ENCODE measurements at regions not wholly inside any gene's neighbourhood (a gene's known extent, or its start where the extent isn't known, plus 50 kb on each side); places are given as distances from the start of the nearest gene placed in this dataset.

DNA sequence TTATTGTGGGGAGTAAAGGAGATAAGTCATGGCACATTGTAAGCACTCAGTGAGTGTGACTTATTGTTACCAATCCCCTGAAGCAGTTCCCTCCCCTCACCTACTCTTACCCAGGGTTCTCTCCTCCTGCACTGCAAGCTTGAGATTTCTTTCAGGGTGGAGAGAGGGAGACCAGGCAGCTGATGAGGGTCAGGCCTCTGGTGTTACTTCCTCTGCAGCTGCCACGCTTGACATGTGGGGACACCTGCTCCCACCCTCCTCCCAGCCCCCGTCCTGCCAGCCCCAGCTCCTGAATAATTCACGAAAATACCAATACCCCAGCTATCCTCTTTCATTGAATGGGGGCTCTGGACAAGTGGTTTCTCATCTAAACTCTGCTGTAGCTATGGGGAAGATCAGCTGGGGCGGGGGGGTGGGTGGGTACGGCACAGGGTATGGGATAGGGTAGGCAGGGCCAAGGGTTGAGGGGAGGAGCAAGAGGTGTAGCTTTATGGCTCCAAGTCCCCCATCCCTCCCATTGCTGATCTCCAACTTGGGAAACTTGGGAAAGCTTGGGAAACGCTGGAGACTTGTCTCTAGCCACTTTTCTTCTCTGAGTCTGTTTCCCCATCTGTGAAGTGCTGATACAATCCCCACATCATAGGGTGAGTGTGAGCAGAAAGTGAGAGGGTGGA lies 148.5 kb upstream of the PJA1 start:
- in situ Hi-C loops (cut with HindIII; ENCODE audit: extremely low pct_ligation_motif_present, low pct_unique_long_range_greater_than_20kb), result no loop called here
- Histone ChIP-seq H3K9ac (ENCODE audit: insufficient read depth, low read depth, low read length) (no peak overlapping the region), H3K4me3 (replicated peaks in 1 of 3; ENCODE audit: insufficient read depth in 1 of 3, low read depth in 2 of 3, low read length in 3 of 3) (no peak overlapping the region), H3K4me1 (ENCODE audit: insufficient read depth, low read length) (peaks cover 30% of the 10 kb centered on the region), H3K4me2 (ENCODE audit: low read depth, low read length) (no peak overlapping the region), H3K79me2 (ENCODE audit: insufficient read depth, low read length) (no peaks in the 10 kb centered on the region), H3K27me3 (ENCODE audit: control insufficient read depth in 1 of 2, insufficient read depth in 2 of 2, low read length in 2 of 2) (no peaks in the 10 kb centered on the region; a peak in 1 of 5 replicates), H4K20me1 (ENCODE audit: insufficient read depth, low read length) (no peaks in the 10 kb centered on the region), H2AFZ (ENCODE audit: low read length) (no peak overlapping the region), H3K9me3 (ENCODE audit: low read length) (no peaks in the 10 kb centered on the region), H3K27ac (ENCODE audit: extremely low read length, insufficient read depth, low read length) (no peak overlapping the region), H3K36me3 (replicated peaks in 1 of 2; ENCODE audit: control insufficient read depth in 1 of 2, insufficient read depth in 2 of 2, low read length in 2 of 2) (no peaks in the 10 kb centered on the region)
- POLR2A ChIA-PET, result no interaction called here
- no TSS peak for BruUV-seq (replicated peaks)
- TF ChIP-seq, protein P1, sequence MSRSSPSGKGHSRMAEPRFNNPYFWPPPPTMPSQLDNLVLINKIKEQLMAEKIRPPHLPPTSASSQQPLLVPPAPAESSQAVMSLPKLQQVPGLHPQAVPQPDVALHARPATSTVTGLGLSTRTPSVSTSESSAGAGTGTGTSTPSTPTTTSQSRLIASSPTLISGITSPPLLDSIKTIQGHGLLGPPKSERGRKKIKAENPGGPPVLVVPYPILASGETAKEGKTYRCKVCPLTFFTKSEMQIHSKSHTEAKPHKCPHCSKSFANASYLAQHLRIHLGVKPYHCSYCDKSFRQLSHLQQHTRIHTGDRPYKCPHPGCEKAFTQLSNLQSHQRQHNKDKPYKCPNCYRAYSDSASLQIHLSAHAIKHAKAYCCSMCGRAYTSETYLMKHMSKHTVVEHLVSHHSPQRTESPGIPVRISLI (CRISPR knock-in tag; IDR thresholded peaks at IDR 0.05; ENCODE audit: borderline replicate concordance), result no peak
- TF ChIP-seq HES4 (CRISPR knock-in tag; IDR thresholded peaks at IDR 0.05; ENCODE audit: borderline replicate concordance) (no peak), ATAD3A (CRISPR knock-in tag; IDR thresholded peaks at IDR 0.05) (no peak), RFX5 (IDR thresholded peaks at IDR 0.05; ENCODE audit: low read depth, low read length) (no peak), ZNF232 (CRISPR knock-in tag; IDR thresholded peaks at IDR 0.05; ENCODE audit: borderline replicate concordance) (no peak), SUZ12 (IDR thresholded peaks at IDR 0.05; ENCODE audit: low read depth, low read length) (no peak), ZNF674 (CRISPR knock-in tag; IDR thresholded peaks at IDR 0.05; ENCODE audit: low read depth) (no peak), SNAPC2 (CRISPR knock-in tag; IDR thresholded peaks at IDR 0.05) (no peak), PHF5A (CRISPR knock-in tag; IDR thresholded peaks at IDR 0.05; ENCODE audit: low read depth, unreplicated experiment) (no peak)
- TF ChIP-seq, protein P2, sequence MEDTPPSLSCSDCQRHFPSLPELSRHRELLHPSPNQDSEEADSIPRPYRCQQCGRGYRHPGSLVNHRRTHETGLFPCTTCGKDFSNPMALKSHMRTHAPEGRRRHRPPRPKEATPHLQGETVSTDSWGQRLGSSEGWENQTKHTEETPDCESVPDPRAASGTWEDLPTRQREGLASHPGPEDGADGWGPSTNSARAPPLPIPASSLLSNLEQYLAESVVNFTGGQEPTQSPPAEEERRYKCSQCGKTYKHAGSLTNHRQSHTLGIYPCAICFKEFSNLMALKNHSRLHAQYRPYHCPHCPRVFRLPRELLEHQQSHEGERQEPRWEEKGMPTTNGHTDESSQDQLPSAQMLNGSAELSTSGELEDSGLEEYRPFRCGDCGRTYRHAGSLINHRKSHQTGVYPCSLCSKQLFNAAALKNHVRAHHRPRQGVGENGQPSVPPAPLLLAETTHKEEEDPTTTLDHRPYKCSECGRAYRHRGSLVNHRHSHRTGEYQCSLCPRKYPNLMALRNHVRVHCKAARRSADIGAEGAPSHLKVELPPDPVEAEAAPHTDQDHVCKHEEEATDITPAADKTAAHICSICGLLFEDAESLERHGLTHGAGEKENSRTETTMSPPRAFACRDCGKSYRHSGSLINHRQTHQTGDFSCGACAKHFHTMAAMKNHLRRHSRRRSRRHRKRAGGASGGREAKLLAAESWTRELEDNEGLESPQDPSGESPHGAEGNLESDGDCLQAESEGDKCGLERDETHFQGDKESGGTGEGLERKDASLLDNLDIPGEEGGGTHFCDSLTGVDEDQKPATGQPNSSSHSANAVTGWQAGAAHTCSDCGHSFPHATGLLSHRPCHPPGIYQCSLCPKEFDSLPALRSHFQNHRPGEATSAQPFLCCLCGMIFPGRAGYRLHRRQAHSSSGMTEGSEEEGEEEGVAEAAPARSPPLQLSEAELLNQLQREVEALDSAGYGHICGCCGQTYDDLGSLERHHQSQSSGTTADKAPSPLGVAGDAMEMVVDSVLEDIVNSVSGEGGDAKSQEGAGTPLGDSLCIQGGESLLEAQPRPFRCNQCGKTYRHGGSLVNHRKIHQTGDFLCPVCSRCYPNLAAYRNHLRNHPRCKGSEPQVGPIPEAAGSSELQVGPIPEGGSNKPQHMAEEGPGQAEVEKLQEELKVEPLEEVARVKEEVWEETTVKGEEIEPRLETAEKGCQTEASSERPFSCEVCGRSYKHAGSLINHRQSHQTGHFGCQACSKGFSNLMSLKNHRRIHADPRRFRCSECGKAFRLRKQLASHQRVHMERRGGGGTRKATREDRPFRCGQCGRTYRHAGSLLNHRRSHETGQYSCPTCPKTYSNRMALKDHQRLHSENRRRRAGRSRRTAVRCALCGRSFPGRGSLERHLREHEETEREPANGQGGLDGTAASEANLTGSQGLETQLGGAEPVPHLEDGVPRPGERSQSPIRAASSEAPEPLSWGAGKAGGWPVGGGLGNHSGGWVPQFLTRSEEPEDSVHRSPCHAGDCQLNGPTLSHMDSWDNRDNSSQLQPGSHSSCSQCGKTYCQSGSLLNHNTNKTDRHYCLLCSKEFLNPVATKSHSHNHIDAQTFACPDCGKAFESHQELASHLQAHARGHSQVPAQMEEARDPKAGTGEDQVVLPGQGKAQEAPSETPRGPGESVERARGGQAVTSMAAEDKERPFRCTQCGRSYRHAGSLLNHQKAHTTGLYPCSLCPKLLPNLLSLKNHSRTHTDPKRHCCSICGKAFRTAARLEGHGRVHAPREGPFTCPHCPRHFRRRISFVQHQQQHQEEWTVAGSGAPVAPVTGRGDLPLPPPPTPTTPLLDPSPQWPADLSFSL (CRISPR knock-in tag; IDR thresholded peaks at IDR 0.05), result no peak
- TF ChIP-seq, protein P3, sequence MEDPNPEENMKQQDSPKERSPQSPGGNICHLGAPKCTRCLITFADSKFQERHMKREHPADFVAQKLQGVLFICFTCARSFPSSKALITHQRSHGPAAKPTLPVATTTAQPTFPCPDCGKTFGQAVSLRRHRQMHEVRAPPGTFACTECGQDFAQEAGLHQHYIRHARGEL (CRISPR knock-in tag; IDR thresholded peaks at IDR 0.05), result no peak
- TF ChIP-seq, protein P4, sequence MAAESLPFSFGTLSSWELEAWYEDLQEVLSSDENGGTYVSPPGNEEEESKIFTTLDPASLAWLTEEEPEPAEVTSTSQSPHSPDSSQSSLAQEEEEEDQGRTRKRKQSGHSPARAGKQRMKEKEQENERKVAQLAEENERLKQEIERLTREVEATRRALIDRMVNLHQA (CRISPR knock-in tag; IDR thresholded peaks at IDR 0.05), result no peak
- TF ChIP-seq, protein P5, sequence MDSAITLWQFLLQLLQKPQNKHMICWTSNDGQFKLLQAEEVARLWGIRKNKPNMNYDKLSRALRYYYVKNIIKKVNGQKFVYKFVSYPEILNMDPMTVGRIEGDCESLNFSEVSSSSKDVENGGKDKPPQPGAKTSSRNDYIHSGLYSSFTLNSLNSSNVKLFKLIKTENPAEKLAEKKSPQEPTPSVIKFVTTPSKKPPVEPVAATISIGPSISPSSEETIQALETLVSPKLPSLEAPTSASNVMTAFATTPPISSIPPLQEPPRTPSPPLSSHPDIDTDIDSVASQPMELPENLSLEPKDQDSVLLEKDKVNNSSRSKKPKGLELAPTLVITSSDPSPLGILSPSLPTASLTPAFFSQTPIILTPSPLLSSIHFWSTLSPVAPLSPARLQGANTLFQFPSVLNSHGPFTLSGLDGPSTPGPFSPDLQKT (CRISPR knock-in tag; IDR thresholded peaks at IDR 0.05; ENCODE audit: borderline replicate concordance), result no peak
- intact Hi-C loops (cut with micrococcal nuclease; ENCODE audit: unreplicated experiment), result no loop called here
- CTCF ChIA-PET (ENCODE audit: low intra/inter-chr PET ratio, low total read pairs), result no interaction called here
- DNase-seq (ENCODE audit: low spot score) (no peak), FAIRE-seq (no peak), ATAC-seq (no peak)
- WGBS (ENCODE audit: low lambda C conversion rate), result 30% methylated on average over 2 of the region's 6 CpGs

All from HepG2 (cell line).